K562 (cell line): ENCODE measurements at regions not wholly inside any gene's neighbourhood (a gene's known extent, or its start where the extent isn't known, plus 50 kb on each side); places are given as distances from the start of the nearest gene placed in this dataset.

Experiments
- ATAC-seq: fragments of 200-7000 bp; cut with Tn5 transposase; 3 replicates; pipeline ENCODE4 v1.9.1; 2020; ENCODE audit warnings: moderate library complexity
- BruUV-seq: library from RNA; stranded (reverse); fragments of 400-500 nt; replicated peaks from 2 replicates; lab custom pipeline; 2021; lab: Mats Ljungman, UMichigan
- CTCF ChIA-PET: fragments of 300-600 bp; formaldehyde crosslinking; extraction: SDS; loops from one replicate; lab custom pipeline; 2021; ENCODE audit warnings: low intra/inter-chr PET ratio; lab: Yijun Ruan, JAX
- POLR2A ChIA-PET: fragments of 300-600, 350-650 bp; sonication (Branson Sonifier 250); formaldehyde crosslinking; extraction: SDS; loops from one replicate; lab custom pipeline; 2021; ENCODE audit warnings: antibody characterized with exemption, inconsistent platforms; lab: Yijun Ruan, JAX
- DNase-seq, 4 experiments: peaks; one replicate each; pipeline versions ENCODE4 v3.0.0 to v3.0.0-alpha.2; 2011 to 2018; ENCODE audit warnings: low spot score in 3 of 4, mixed read lengths in 3 of 4; ENCODE audit errors: extremely low read depth in 1 of 4
- FAIRE-seq: peaks from 2 replicates; lab custom pipeline; 2011; peaks lifted over from hg19 to GRCh38; lab: Jason Lieb, UNC
- H2AFZ ChIP-seq: 2 replicates; pipeline ENCODE4 v1.6.0; 2011; ENCODE audit warnings: low read depth, low read length, control low read depth, inconsistent platforms
- H3K27ac ChIP-seq: fragments of 200-600 bp; 3 replicates; pipeline ENCODE4 v1.8.0; 2011; ENCODE audit warnings: low read depth, mild to moderate bottlenecking, control low read depth, inconsistent platforms, low read length, moderate library complexity, mixed read lengths; ENCODE audit errors: extremely low read depth
- H3K27me3 ChIP-seq, 2 experiments: fragments of 300-600 bp in 1 of 2; 2 replicates in 1 of 2; 3 replicates in 1 of 2; pipeline versions ENCODE4 v1.6.0 to v1.8.0; 2011; ENCODE audit warnings: inconsistent platforms in 2 of 2, low read length in 2 of 2, mild to moderate bottlenecking in 1 of 2, mixed read lengths in 1 of 2, moderate library complexity in 1 of 2; ENCODE audit not compliant: control insufficient read depth in 2 of 2, insufficient read depth in 2 of 2
- H3K36me3 ChIP-seq: fragments of 300-600 bp; 3 replicates; pipeline ENCODE4 v1.8.0; 2011; ENCODE audit warnings: mild to moderate bottlenecking, low read length, inconsistent platforms; ENCODE audit not compliant: control insufficient read depth, insufficient read depth
- H3K4me1 ChIP-seq, 2 experiments: fragments of 200-600 bp in 1 of 2; replicated peaks in 1 of 2; 2 replicates in 1 of 2; 3 replicates in 1 of 2; pipeline versions ENCODE4 v1.5.1 to v1.8.0; 2011; ENCODE audit warnings: inconsistent platforms in 2 of 2, low read length in 2 of 2, mild to moderate bottlenecking in 1 of 2, mixed read lengths in 1 of 2, moderate library complexity in 1 of 2; ENCODE audit not compliant: control insufficient read depth in 2 of 2, insufficient read depth in 2 of 2
- H3K4me2 ChIP-seq: 2 replicates; pipeline ENCODE4 v1.6.1; 2011; ENCODE audit warnings: low read length, control low read depth, inconsistent platforms, mixed read lengths; ENCODE audit not compliant: insufficient read depth
- H3K4me3 ChIP-seq: fragments of 200-600 bp; sonication (generic), shearing (Covaris generic); 2 replicates; pipeline ENCODE4 v1.5.1; 2016; ENCODE audit warnings: control low read depth, inconsistent platforms
- H3K79me2 ChIP-seq: fragments of 200-600 bp; 3 replicates; pipeline ENCODE4 v1.8.0; 2011; ENCODE audit warnings: low read length, inconsistent platforms; ENCODE audit not compliant: control insufficient read depth, insufficient read depth
- H3K9ac ChIP-seq, 2 experiments: 2 replicates each; pipeline versions ENCODE4 v1.6.0 to v1.6.1; 2011; ENCODE audit warnings: low read depth in 2 of 2, low read length in 2 of 2, control low read depth in 1 of 2, inconsistent platforms in 1 of 2, mild to moderate bottlenecking in 1 of 2, mixed read lengths in 1 of 2; ENCODE audit not compliant: insufficient read depth in 1 of 2
- H3K9me1 ChIP-seq: one replicate; pipeline ENCODE4 v1.6.0; 2011; ENCODE audit warnings: inconsistent platforms, mild to moderate bottlenecking, low read length, moderate library complexity; ENCODE audit not compliant: control insufficient read depth, insufficient read depth
- H3K9me3 ChIP-seq: replicated peaks from 2 replicates; pipeline ENCODE4 v1.5.1; 2011; ENCODE audit warnings: low read depth, low read length, inconsistent platforms; ENCODE audit not compliant: control insufficient read depth, insufficient read depth
- H4K20me1 ChIP-seq: replicated peaks from 2 replicates; pipeline ENCODE4 v1.6.1; 2011; ENCODE audit warnings: low read length, inconsistent platforms, mixed read lengths; ENCODE audit not compliant: control insufficient read depth, insufficient read depth
- BRD9 ChIP-seq: fragments of 450-650 bp; IDR thresholded peaks from 2 replicates; pipeline ENCODE4 v1.6.1; 2018; ENCODE audit warnings: low read depth; ENCODE audit not compliant: partially characterized antibody
- SMAD4 ChIP-seq: fragments of 250-450 bp; sonication (Bioruptor Pico); conservative IDR thresholded peaks from 2 replicates; pipeline ENCODE4 v1.8.0; 2021; ENCODE audit warnings: inconsistent platforms, mild to moderate bottlenecking, moderate library complexity
- XRCC4 ChIP-seq: IDR thresholded peaks from one replicate; pipeline ENCODE4 v1.6.1; 2011; ENCODE audit not compliant: insufficient read depth, insufficient read length; ENCODE audit errors: extremely low read depth
- WGBS: fragments of 100-300 bp; shearing (Covaris generic); methylation state at CpG from one replicate; pipeline ENCODE4 v1.1.6; 2016; ENCODE audit warnings: low coverage, mixed read lengths; ENCODE audit not compliant: insufficient coverage; ENCODE audit errors: missing lambda C conversion rate; 5-methylcytosine and 5-hydroxymethylcytosine counted together
- in situ Hi-C: fragments of 300-500 bp; cut with MboI; formaldehyde crosslinking; loops from 4 replicates; pipeline ENCODE4 v1.15.0; 2018; ENCODE audit warnings: inconsistent platforms, mixed read lengths
- intact Hi-C: fragments of 100-400 bp; cut with micrococcal nuclease; formaldehyde crosslinking; loops from 2 replicates; pipeline ENCODE4 v1.14.2; 2022
- TF ChIP-seq, protein P1 (sequence below): fragments of 250-450 bp; sonication (Bioruptor Pico); IDR thresholded peaks from 2 replicates; pipeline ENCODE4 v1.9.0; 2021; ENCODE audit warnings: mild to moderate bottlenecking, inconsistent platforms
- TF ChIP-seq, protein P2 (sequence below): fragments of 250-450 bp; sonication (Bioruptor Pico); IDR thresholded peaks from 2 replicates; pipeline ENCODE4 v1.8.0; 2022; ENCODE audit warnings: moderate library complexity, mild to moderate bottlenecking, inconsistent platforms
- TF ChIP-seq, protein P3 (sequence below): sonication (generic); formaldehyde crosslinking; IDR thresholded peaks from 2 replicates; pipeline ENCODE4 v1.8.1; 2023; ENCODE audit warnings: mild to moderate bottlenecking, missing genetic modification reagents
- TF ChIP-seq, protein P4 (sequence below): fragments of 450-650 bp; formaldehyde crosslinking; IDR thresholded peaks from 2 replicates; pipeline ENCODE4 v1.4.0; 2020; ENCODE audit warnings: mild to moderate bottlenecking, mixed read lengths

DNA sequence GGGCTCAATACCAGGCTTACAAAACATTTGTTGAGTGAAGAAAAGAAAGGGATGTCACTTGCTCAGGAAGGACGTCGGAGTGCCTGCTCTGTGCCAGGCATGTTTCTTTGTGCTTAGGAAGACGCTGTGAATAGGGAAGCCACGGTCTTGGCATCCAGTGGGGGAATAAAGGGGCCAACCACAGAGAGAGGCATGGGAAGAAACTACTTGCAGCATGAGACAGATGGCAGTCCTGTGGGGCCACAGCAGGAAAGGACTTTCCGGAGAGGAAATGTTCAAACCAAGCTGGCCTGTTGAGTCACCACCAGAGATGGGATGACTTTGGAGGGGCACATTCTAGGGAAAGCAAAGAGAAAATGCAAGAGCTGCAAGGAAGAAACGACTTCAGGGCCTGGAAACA, 173.2 kb downstream of the CDH26 start:
- 1% methylated on average over 6 of the region's 6 CpGs for WGBS
- no TSS peak for BruUV-seq
- Histone ChIP-seq H3K9me3 (no peaks in the 10 kb centered on the region), H3K4me3 (no peak overlapping the region), H3K9me1 (no peaks in the 10 kb centered on the region), H3K27me3 (peaks cover 0 to 4% of the 10 kb centered on the region in 2 experiments; a peak in 3 of 5 replicates), H3K4me2 (no peak overlapping the region), H2AFZ (no peak overlapping the region), H3K79me2 (no peaks in the 10 kb centered on the region), H4K20me1 (no peaks in the 10 kb centered on the region), H3K9ac (no peak overlapping the region), H3K27ac (no peak overlapping the region), H3K4me1 (no peaks in the 10 kb centered on the region), H3K36me3 (no peaks in the 10 kb centered on the region)
- DNase-seq, result no peak
- POLR2A ChIA-PET, result interaction anchor here (0.5 to 0.7 kb wide), 2 partner anchors 10 to 514 kb away, joined by 3 read pairs; no protein-coding TSS in a partner anchor
- in situ Hi-C loops (no loop called here), intact Hi-C loops (no loop called here)
- FAIRE-seq, result no peak
- TF ChIP-seq, protein P1, sequence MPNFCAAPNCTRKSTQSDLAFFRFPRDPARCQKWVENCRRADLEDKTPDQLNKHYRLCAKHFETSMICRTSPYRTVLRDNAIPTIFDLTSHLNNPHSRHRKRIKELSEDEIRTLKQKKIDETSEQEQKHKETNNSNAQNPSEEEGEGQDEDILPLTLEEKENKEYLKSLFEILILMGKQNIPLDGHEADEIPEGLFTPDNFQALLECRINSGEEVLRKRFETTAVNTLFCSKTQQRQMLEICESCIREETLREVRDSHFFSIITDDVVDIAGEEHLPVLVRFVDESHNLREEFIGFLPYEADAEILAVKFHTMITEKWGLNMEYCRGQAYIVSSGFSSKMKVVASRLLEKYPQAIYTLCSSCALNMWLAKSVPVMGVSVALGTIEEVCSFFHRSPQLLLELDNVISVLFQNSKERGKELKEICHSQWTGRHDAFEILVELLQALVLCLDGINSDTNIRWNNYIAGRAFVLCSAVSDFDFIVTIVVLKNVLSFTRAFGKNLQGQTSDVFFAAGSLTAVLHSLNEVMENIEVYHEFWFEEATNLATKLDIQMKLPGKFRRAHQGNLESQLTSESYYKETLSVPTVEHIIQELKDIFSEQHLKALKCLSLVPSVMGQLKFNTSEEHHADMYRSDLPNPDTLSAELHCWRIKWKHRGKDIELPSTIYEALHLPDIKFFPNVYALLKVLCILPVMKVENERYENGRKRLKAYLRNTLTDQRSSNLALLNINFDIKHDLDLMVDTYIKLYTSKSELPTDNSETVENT (CRISPR knock-in tag), result no peak
- TF ChIP-seq, protein P2, sequence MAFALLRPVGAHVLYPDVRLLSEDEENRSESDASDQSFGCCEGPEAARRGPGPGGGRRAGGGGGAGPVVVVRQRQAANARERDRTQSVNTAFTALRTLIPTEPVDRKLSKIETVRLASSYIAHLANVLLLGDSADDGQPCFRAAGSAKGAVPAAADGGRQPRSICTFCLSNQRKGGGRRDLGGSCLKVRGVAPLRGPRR (CRISPR knock-in tag), result no peak
- TF ChIP-seq BRD9 (no peak), XRCC4 (no peak), SMAD4 (CRISPR knock-in tag) (no peak)
- TF ChIP-seq, protein P3, sequence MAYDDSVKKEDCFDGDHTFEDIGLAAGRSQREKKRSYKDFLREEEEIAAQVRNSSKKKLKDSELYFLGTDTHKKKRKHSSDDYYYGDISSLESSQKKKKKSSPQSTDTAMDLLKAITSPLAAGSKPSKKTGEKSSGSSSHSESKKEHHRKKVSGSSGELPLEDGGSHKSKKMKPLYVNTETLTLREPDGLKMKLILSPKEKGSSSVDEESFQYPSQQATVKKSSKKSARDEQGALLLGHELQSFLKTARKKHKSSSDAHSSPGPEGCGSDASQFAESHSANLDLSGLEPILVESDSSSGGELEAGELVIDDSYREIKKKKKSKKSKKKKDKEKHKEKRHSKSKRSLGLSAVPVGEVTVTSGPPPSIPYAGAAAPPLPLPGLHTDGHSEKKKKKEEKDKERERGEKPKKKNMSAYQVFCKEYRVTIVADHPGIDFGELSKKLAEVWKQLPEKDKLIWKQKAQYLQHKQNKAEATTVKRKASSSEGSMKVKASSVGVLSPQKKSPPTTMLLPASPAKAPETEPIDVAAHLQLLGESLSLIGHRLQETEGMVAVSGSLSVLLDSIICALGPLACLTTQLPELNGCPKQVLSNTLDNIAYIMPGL (CRISPR knock-in tag), result no peak
- TF ChIP-seq, protein P4, sequence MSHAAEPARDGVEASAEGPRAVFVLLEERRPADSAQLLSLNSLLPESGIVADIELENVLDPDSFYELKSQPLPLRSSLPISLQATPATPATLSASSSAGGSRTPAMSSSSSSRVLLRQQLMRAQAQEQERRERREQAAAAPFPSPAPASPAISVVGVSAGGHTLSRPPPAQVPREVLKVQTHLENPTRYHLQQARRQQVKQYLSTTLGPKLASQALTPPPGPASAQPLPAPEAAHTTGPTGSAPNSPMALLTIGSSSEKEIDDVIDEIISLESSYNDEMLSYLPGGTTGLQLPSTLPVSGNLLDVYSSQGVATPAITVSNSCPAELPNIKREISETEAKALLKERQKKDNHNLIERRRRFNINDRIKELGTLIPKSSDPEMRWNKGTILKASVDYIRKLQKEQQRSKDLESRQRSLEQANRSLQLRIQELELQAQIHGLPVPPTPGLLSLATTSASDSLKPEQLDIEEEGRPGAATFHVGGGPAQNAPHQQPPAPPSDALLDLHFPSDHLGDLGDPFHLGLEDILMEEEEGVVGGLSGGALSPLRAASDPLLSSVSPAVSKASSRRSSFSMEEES, result no peak
- CTCF ChIA-PET, result no interaction called here
- no peak for ATAC-seq
